ENCODE measurements at regions not wholly inside any gene's neighbourhood (a gene's known extent, or its start where the extent isn't known, plus 50 kb on each side); places are given as distances from the start of the nearest gene placed in this dataset.

DNA sequence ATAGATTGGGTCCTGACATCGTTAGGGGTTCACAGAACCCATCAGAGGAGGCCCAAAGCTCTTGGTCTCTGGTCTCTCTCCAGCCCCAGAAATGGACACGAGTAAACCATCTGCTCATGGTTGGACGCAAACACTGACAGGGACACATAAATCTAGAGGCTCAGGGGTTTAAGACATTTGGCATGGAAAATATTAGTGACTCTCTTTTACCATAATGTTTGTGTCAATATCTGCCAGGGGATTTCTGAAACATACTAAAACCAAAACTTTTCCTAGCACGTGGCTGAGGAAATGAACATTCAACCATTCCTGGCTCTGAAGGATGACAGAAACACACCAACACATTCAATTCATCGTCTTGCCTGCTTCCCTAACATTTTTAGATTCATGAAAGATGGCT is 226.2 kb downstream of the SP3 start:
- TF ChIP-seq POLR2A (IDR thresholded peaks at IDR 0.05), result no peak
- TF ChIP-seq, protein P1, sequence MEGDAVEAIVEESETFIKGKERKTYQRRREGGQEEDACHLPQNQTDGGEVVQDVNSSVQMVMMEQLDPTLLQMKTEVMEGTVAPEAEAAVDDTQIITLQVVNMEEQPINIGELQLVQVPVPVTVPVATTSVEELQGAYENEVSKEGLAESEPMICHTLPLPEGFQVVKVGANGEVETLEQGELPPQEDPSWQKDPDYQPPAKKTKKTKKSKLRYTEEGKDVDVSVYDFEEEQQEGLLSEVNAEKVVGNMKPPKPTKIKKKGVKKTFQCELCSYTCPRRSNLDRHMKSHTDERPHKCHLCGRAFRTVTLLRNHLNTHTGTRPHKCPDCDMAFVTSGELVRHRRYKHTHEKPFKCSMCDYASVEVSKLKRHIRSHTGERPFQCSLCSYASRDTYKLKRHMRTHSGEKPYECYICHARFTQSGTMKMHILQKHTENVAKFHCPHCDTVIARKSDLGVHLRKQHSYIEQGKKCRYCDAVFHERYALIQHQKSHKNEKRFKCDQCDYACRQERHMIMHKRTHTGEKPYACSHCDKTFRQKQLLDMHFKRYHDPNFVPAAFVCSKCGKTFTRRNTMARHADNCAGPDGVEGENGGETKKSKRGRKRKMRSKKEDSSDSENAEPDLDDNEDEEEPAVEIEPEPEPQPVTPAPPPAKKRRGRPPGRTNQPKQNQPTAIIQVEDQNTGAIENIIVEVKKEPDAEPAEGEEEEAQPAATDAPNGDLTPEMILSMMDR (IDR thresholded peaks at IDR 0.05 in 4 of 5, conservative IDR thresholded peaks at IDR 0.05 in 1 of 5), result no peak
